ENCODE measurements at regions not wholly inside any gene's neighbourhood (a gene's known extent, or its start where the extent isn't known, plus 50 kb on each side); places are given as distances from the start of the nearest gene placed in this dataset.

DNA sequence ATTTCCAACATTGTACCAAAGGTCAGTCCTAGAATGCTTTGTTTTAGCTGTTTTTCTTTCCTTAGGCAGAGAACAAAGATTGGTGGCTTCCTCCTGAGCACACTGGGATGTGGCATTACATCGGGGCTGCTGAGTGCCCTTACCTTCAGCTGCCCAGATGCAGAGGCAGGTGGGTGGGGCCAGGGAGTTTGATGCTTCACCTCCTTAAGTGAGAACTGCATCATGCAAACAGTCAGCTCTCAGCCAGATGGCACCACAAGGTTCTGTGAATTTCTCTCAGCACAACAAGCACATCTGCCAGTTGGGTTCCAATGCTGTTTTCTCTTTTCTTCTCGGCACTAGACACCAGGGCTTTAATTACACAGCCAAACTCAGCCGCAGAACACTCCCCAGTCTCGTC lies 87.4 kb upstream of the UBL3 start:
- H3K4me1 ChIP-seq: no peaks in the 10 kb centered on the region
- H3K27me3 ChIP-seq: no peaks in the 10 kb centered on the region
- H3K4me3 ChIP-seq: no peak overlapping the region
- TF ChIP-seq POLR2A (IDR thresholded peaks at IDR 0.05) (no peak), POLR2AphosphoS5 (IDR thresholded peaks at IDR 0.05; ENCODE audit: insufficient read depth in 1 of 2, low read depth in 1 of 2) (no peak)
- TF ChIP-seq, protein P1, sequence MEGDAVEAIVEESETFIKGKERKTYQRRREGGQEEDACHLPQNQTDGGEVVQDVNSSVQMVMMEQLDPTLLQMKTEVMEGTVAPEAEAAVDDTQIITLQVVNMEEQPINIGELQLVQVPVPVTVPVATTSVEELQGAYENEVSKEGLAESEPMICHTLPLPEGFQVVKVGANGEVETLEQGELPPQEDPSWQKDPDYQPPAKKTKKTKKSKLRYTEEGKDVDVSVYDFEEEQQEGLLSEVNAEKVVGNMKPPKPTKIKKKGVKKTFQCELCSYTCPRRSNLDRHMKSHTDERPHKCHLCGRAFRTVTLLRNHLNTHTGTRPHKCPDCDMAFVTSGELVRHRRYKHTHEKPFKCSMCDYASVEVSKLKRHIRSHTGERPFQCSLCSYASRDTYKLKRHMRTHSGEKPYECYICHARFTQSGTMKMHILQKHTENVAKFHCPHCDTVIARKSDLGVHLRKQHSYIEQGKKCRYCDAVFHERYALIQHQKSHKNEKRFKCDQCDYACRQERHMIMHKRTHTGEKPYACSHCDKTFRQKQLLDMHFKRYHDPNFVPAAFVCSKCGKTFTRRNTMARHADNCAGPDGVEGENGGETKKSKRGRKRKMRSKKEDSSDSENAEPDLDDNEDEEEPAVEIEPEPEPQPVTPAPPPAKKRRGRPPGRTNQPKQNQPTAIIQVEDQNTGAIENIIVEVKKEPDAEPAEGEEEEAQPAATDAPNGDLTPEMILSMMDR (IDR thresholded peaks at IDR 0.05): no peak
- intact Hi-C loops (cut with DNase I): no loop called here
- H3K9me3 ChIP-seq: no peaks in the 10 kb centered on the region
- no peaks in the 10 kb centered on the region for H3K36me3 ChIP-seq
- DNase-seq (ENCODE audit: extremely low spot score in 2 of 2): no peak
- no peak overlapping the region for H3K27ac ChIP-seq

DNA sequence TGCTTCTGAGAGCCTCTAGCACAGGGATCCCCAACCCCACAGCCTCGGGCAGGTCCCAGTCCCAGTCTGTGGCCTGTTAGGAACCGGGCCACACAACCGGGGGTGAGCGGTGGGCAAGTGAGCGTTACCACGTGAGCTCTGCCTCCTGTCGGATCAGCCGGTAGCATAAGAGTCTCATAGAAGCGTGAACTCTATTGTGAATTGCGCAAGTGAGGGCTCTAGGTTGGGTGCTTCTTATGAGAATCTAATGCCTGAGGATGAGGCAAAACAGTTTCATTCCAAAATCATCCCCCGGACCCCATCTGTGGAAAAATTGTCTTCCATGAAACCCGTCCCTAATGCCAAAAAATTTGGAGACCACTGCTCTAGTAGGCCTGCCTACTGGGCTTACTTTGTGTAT lies 87.0 kb upstream of the UBL3 start:
- Histone ChIP-seq H3K27ac (no peak overlapping the region), H3K4me3 (no peak overlapping the region), H3K9me3 (no peaks in the 10 kb centered on the region), H3K27me3 (no peaks in the 10 kb centered on the region), H3K4me1 (no peaks in the 10 kb centered on the region), H3K36me3 (no peaks in the 10 kb centered on the region)
- no peak for TF ChIP-seq POLR2AphosphoS5 (IDR thresholded peaks at IDR 0.05; ENCODE audit: insufficient read depth in 1 of 2, low read depth in 1 of 2)
- no peak for TF ChIP-seq POLR2A (IDR thresholded peaks at IDR 0.05)
- TF ChIP-seq, protein P1 (IDR thresholded peaks at IDR 0.05): no peak
- DNase-seq (ENCODE audit: extremely low spot score in 2 of 2): no peak
- intact Hi-C loops (cut with DNase I): no loop called here

GRCh38 chr13:29936956-29937355 lies 86.5 kb upstream of the UBL3 start:
- intact Hi-C loops (cut with DNase I): no loop called here
- Histone ChIP-seq H3K27ac (no peak overlapping the region), H3K27me3 (no peaks in the 10 kb centered on the region), H3K4me3 (no peak overlapping the region), H3K36me3 (no peaks in the 10 kb centered on the region), H3K4me1 (no peaks in the 10 kb centered on the region), H3K9me3 (no peaks in the 10 kb centered on the region)
- TF ChIP-seq POLR2AphosphoS5 (IDR thresholded peaks at IDR 0.05; ENCODE audit: insufficient read depth in 1 of 2, low read depth in 1 of 2): no peak
- TF ChIP-seq POLR2A (IDR thresholded peaks at IDR 0.05): no peak
- TF ChIP-seq, protein P1 (IDR thresholded peaks at IDR 0.05): no peak
- no peak for DNase-seq (ENCODE audit: extremely low spot score in 2 of 2)

- no peaks in the 10 kb centered on the region for H3K27me3 ChIP-seq
- intact Hi-C loops (cut with DNase I): no loop called here
- no peak for DNase-seq (ENCODE audit: extremely low spot score in 2 of 2)
- no peak for TF ChIP-seq POLR2A (IDR thresholded peaks at IDR 0.05)
- peak in 1 of 2 donors; percentile 8 for TF ChIP-seq POLR2AphosphoS5 (IDR thresholded peaks at IDR 0.05; ENCODE audit: insufficient read depth in 1 of 2, low read depth in 1 of 2)
- no peaks in the 10 kb centered on the region for H3K9me3 ChIP-seq
- H3K36me3 ChIP-seq: no peaks in the 10 kb centered on the region
- no peak overlapping the region for H3K27ac ChIP-seq
- H3K4me1 ChIP-seq: no peaks in the 10 kb centered on the region
- no peak overlapping the region for H3K4me3 ChIP-seq
Observed at GRCh38 chr13:29936051-29936813, 85.8 kb upstream of the UBL3 start.

- no peak overlapping the region for H3K27ac ChIP-seq
- TF ChIP-seq POLR2AphosphoS5 (IDR thresholded peaks at IDR 0.05; ENCODE audit: insufficient read depth in 1 of 2, low read depth in 1 of 2) (peak in 1 of 2 donors; percentile 11), POLR2A (IDR thresholded peaks at IDR 0.05) (no peak)
- DNase-seq (ENCODE audit: extremely low spot score in 2 of 2): no peak
- no peaks in the 10 kb centered on the region for H3K36me3 ChIP-seq
- no peak overlapping the region for H3K4me3 ChIP-seq
- intact Hi-C loops (cut with DNase I): no loop called here
- H3K4me1 ChIP-seq: no peaks in the 10 kb centered on the region
- H3K27me3 ChIP-seq: no peaks in the 10 kb centered on the region
- no peaks in the 10 kb centered on the region for H3K9me3 ChIP-seq
Observed at GRCh38 chr13:29935309-29935981, 85.0 kb upstream of the UBL3 start.
